GM12875 (cell line): ENCODE measurements at regions not wholly inside any gene's neighbourhood (a gene's known extent, or its start where the extent isn't known, plus 50 kb on each side); places are given as distances from the start of the nearest gene placed in this dataset.

ENCODE experiments used
- H3K4me3 ChIP-seq: one replicate; pipeline ENCODE4 v1.5.1; 2011; ENCODE audit warnings: low read depth, low read length, control low read depth
- CTCF ChIP-seq: IDR thresholded peaks from 2 replicates; pipeline ENCODE4 v1.5.1; 2011; ENCODE audit warnings: low read depth, mild to moderate bottlenecking, control low read depth, inconsistent platforms, low read length, moderate library complexity, borderline replicate concordance; ENCODE audit not compliant: insufficient read depth

DNA sequence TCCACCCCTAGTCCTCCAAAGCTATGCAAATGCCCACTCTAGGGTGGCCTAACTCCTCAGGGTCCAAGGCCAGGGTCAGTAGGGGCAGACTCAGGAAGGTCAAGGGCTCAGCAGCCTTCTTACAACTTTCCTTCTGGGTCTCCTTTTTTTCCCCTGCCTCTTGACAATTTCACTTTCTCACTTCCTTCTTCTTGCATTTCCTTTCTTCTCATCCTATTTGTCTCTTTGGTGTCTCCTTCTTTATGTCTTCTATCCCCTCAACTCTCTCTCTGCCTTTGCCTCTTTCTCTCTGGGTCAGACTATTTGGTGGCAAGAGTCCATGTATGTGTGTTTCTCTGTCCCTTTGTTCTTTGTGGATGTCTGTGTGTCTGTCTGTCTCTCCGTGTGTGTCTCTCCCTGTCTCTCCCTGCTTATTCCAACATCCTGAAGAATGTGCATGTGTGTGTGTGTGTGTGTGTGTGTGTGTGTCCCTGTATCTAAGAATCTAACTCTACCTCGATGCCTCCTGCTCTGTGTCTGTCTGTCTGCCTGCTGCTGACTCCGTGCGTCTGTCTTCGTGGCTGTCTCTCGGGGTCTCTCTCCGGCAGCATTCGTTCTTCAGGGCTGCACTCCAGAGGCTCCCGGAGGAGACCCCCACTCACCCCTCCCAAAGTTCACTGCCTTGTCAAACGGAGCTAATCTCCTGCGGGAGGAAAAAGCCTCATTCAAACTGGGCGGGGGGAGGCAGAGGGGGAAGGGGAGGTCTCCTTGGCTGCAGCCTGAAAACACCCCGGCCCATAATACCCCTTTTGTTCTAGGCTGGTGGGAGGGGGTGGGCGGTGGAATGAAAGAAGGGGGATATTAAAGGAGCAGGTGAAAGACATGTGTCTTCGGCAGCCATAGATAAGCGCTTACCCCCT lies 51.7 kb upstream of the FOXP4 start:
- no peak for TF ChIP-seq CTCF
- no peak overlapping the region for H3K4me3 ChIP-seq
